PC-3 (cell line): ENCODE measurements at regions not wholly inside any gene's neighbourhood (a gene's known extent, or its start where the extent isn't known, plus 50 kb on each side); places are given as distances from the start of the nearest gene placed in this dataset.

Experiments used
- ATAC-seq: fragments of 200-7000 bp; cut with Tn5 transposase; 2 replicates; pipeline ENCODE4 v1.9.1; 2020; ENCODE audit warnings: mild to moderate bottlenecking, moderate library complexity
- BruUV-seq: library from RNA; stranded (reverse); fragments of 400-500 nt; replicated peaks from 2 replicates; lab custom pipeline; 2021; lab: Mats Ljungman, UMichigan
- CTCF ChIA-PET: fragments of 300-600 bp; sonication (Branson Sonifier 250); formaldehyde crosslinking; loops from one replicate; lab custom pipeline; 2022; ENCODE audit warnings: antibody characterized with exemption; lab: Charles Lee
- POLR2A ChIA-PET: fragments of 300-600 bp; sonication (Branson Sonifier 250); formaldehyde crosslinking; loops from one replicate; lab custom pipeline; 2022; ENCODE audit warnings: antibody characterized with exemption; ENCODE audit not compliant: unreplicated experiment; lab: Charles Lee
- DNase-seq: peaks from one replicate; pipeline ENCODE4 v3.0.0-alpha.2; 2015
- H2AFZ ChIP-seq: fragments of 300-600 bp; sonication (generic); 2 replicates; pipeline ENCODE4 v1.6.0; 2016; ENCODE audit warnings: antibody characterized with exemption, low read length
- H3F3A ChIP-seq: fragments of 300-600 bp; sonication (generic); one replicate; pipeline ENCODE4 v1.6.0; 2017; ENCODE audit warnings: antibody characterized with exemption, low read length, control low read depth, mild to moderate bottlenecking; ENCODE audit not compliant: unreplicated experiment
- H3K27ac ChIP-seq: fragments of 300-600 bp; sonication (generic); 2 replicates; pipeline ENCODE4 v1.5.1; 2016; ENCODE audit warnings: mild to moderate bottlenecking, low read length
- H3K27me3 ChIP-seq: fragments of 300-600 bp; sonication (generic); 2 replicates; pipeline ENCODE4 v1.6.1; 2016; ENCODE audit warnings: low read length, mixed read lengths
- H3K36me3 ChIP-seq: fragments of 300-600 bp; sonication (generic); 2 replicates; pipeline ENCODE4 v1.6.1; 2016; ENCODE audit warnings: low read depth, mixed run types, low read length, mixed read lengths
- H3K4me1 ChIP-seq: fragments of 300-600 bp; sonication (generic); 2 replicates; pipeline ENCODE4 v1.5.1; 2016; ENCODE audit warnings: low read length; ENCODE audit not compliant: insufficient read depth
- H3K4me2 ChIP-seq: fragments of 300-600 bp; sonication (generic); 2 replicates; pipeline ENCODE4 v1.6.0; 2016; ENCODE audit warnings: low read length
- H3K4me3 ChIP-seq: fragments of 300-600 bp; sonication (generic); 2 replicates; pipeline ENCODE4 v1.5.1; 2016; ENCODE audit warnings: mild to moderate bottlenecking, low read length, mixed read lengths
- H3K79me2 ChIP-seq: fragments of 300-600 bp; sonication (generic); 2 replicates; pipeline ENCODE4 v1.6.1; 2017; ENCODE audit warnings: low read length, mixed read lengths
- H3K9ac ChIP-seq: fragments of 300-600 bp; sonication (generic); 2 replicates; pipeline ENCODE4 v1.6.0; 2016; ENCODE audit warnings: mild to moderate bottlenecking, low read length
- H3K9me2 ChIP-seq: fragments of 300-600 bp; sonication (generic); replicated peaks from 2 replicates; pipeline ENCODE4 v1.6.1; 2016; ENCODE audit warnings: mixed run types, low read length, mixed read lengths
- H3K9me3 ChIP-seq: fragments of 300-600 bp; sonication (generic); 2 replicates; pipeline ENCODE4 v1.6.1; 2016; ENCODE audit warnings: low read length, mixed read lengths
- H4K20me1 ChIP-seq: fragments of 300-600 bp; sonication (generic); 2 replicates; pipeline ENCODE4 v1.6.1; 2016; ENCODE audit warnings: low read length, mixed read lengths
- CTCF ChIP-seq: fragments of 300-600 bp; sonication (generic); conservative IDR thresholded peaks from 2 replicates; pipeline ENCODE4 v1.5.1; 2017; ENCODE audit warnings: antibody characterized with exemption, low read depth, mild to moderate bottlenecking, low read length
- EZH2 ChIP-seq: fragments of 300-600 bp; sonication (generic); IDR thresholded peaks from one replicate; pipeline ENCODE4 v1.6.1; 2017; ENCODE audit warnings: antibody characterized with exemption, mild to moderate bottlenecking, low read length; ENCODE audit not compliant: unreplicated experiment
- EZH2phosphoT487 ChIP-seq: fragments of 300-600 bp; sonication (generic); IDR thresholded peaks from 2 replicates; pipeline ENCODE4 v1.6.1; 2018; ENCODE audit warnings: mild to moderate bottlenecking, antibody characterized with exemption, low read length, borderline replicate concordance
- intact Hi-C: fragments of 100-400 bp; cut with micrococcal nuclease; formaldehyde crosslinking; loops from 2 replicates; pipeline ENCODE4 v1.9.0; 2023

- DNase-seq (peak; percentile 92), ATAC-seq (peak; percentile 64)
- Histone ChIP-seq H3K9me3 (no peaks in the 10 kb centered on the region), H3F3A (no peaks in the 10 kb centered on the region), H2AFZ (peak overlapping the region; percentile 44; the same call in 1 of the 2 replicates), H3K4me3 (no peak overlapping the region), H3K4me1 (peaks cover 30% of the 10 kb centered on the region), H3K27me3 (no peaks in the 10 kb centered on the region), H4K20me1 (no peaks in the 10 kb centered on the region), H3K79me2 (no peaks in the 10 kb centered on the region), H3K36me3 (no peaks in the 10 kb centered on the region), H3K4me2 (peak overlapping the region; percentile 12), H3K9me2 (0 out of 2 replicates have a peak, but pooled peaks cover 3% of the 10 kb centered on the region), H3K27ac (peak overlapping the region; percentile 67), H3K9ac (no peak overlapping the region)
- ChIA-PET CTCF (no interaction called here), POLR2A (no interaction called here)
- no TSS peak for BruUV-seq
- intact Hi-C loops, result loop anchor here (10.0 kb wide), 1 partner anchor 170 kb away; no protein-coding TSS in a partner anchor
- no peak for TF ChIP-seq EZH2phosphoT487
- TF ChIP-seq EZH2, result no peak
- TF ChIP-seq CTCF, result no peak
Observed at GRCh38 chr15:39404767-39405181, 176.1 kb upstream of the THBS1 start.

- ATAC-seq (no peak), DNase-seq (no peak)
- H3K4me1 ChIP-seq, result peaks cover 30% of the 10 kb centered on the region
- intact Hi-C loops, result loop anchor here (10.0 kb wide), 1 partner anchor 168 kb away; no protein-coding TSS in a partner anchor
- H4K20me1 ChIP-seq, result no peaks in the 10 kb centered on the region
- H3K36me3 ChIP-seq, result no peaks in the 10 kb centered on the region
- no peak overlapping the region for H3K27ac ChIP-seq
- TF ChIP-seq EZH2 (no peak), CTCF (no peak), EZH2phosphoT487 (no peak)
- no peaks in the 10 kb centered on the region for H3K79me2 ChIP-seq
- no peaks in the 10 kb centered on the region for H3K9me3 ChIP-seq
- H3K4me2 ChIP-seq, result no peak overlapping the region
- POLR2A ChIA-PET, result no interaction called here
- H2AFZ ChIP-seq, result no peak overlapping the region
- H3K4me3 ChIP-seq, result no peak overlapping the region
- H3K9me2 ChIP-seq, result 0 out of 2 replicates have a peak, but pooled peaks cover 3% of the 10 kb centered on the region
- H3F3A ChIP-seq, result no peaks in the 10 kb centered on the region
- H3K9ac ChIP-seq, result no peak overlapping the region
- no peaks in the 10 kb centered on the region for H3K27me3 ChIP-seq
- BruUV-seq, result no TSS peak
- CTCF ChIA-PET, result interaction anchor here (0.6 kb wide), 1 partner anchor 21 kb away, joined by 3 read pairs; no protein-coding TSS in a partner anchor
Observed at GRCh38 chr15:39406485-39406884, 174.4 kb upstream of the THBS1 start.

- CTCF ChIA-PET, result no interaction called here
- POLR2A ChIA-PET, result no interaction called here
- BruUV-seq, result no TSS peak
- Histone ChIP-seq H3K9ac (no peak overlapping the region), H2AFZ (no peak overlapping the region), H4K20me1 (no peaks in the 10 kb centered on the region), H3K4me2 (no peak overlapping the region), H3K27me3 (no peaks in the 10 kb centered on the region), H3K27ac (no peak overlapping the region), H3K9me2 (0 out of 2 replicates have a peak, but pooled peaks cover 3% of the 10 kb centered on the region), H3K79me2 (no peaks in the 10 kb centered on the region), H3K9me3 (no peaks in the 10 kb centered on the region), H3K4me1 (peaks cover 30% of the 10 kb centered on the region), H3F3A (no peaks in the 10 kb centered on the region), H3K36me3 (no peaks in the 10 kb centered on the region), H3K4me3 (no peak overlapping the region)
- TF ChIP-seq CTCF (no peak), EZH2 (no peak), EZH2phosphoT487 (no peak)
- intact Hi-C loops, result loop anchor here (10.0 kb wide), 1 partner anchor 168 kb away; no protein-coding TSS in a partner anchor
- ATAC-seq (no peak), DNase-seq (no peak)
Observed at GRCh38 chr15:39407116-39407515, 173.8 kb upstream of the THBS1 start.
